Left forelimb (tissue), 1 donor: ENCODE measurements at regions not wholly inside any gene's neighbourhood (a gene's known extent, or its start where the extent isn't known, plus 50 kb on each side); places are given as distances from the start of the nearest gene placed in this dataset.

Source experiments
- DNase-seq: peaks from one replicate; pipeline ENCODE4 v3.0.0-alpha.2; 2018; ENCODE audit warnings: low spot score

- DNase-seq, result no peak
These were observed 247.3 kb upstream of the PDE10A start for GRCh38 chr6:165910184-165910966.

GRCh38 chr6:165906736-165907135, 243.7 kb upstream of the PDE10A start:
- DNase-seq, result no peak

- no peak for DNase-seq
These were observed 242.7 kb upstream of the PDE10A start for GRCh38 chr6:165905744-165906143.

GRCh38 chr6:165900970-165901369, 237.9 kb upstream of the PDE10A start:
- DNase-seq, result no peak

GRCh38 chr6:165899611-165900010, 236.6 kb upstream of the PDE10A start:
- DNase-seq, result no peak

- no peak for DNase-seq
These were observed 232.6 kb upstream of the PDE10A start for GRCh38 chr6:165895421-165896165.

GRCh38 chr6:165894171-165894825, 231.3 kb upstream of the PDE10A start:
- no peak for DNase-seq

- DNase-seq, result no peak
These were observed 230.4 kb upstream of the PDE10A start for GRCh38 chr6:165893431-165893830.

GRCh38 chr6:165891320-165891719, 228.3 kb upstream of the PDE10A start:
- DNase-seq, result no peak

- DNase-seq, result no peak
These were observed 227.3 kb upstream of the PDE10A start for GRCh38 chr6:165890404-165890735.

GRCh38 chr6:165889636-165890403, 226.8 kb upstream of the PDE10A start:
- no peak for DNase-seq

- no peak for DNase-seq
These were observed 223.1 kb upstream of the PDE10A start for GRCh38 chr6:165886169-165886568.

- DNase-seq, result peak; percentile 85
These were observed 222.0 kb upstream of the PDE10A start for GRCh38 chr6:165884813-165885765.

GRCh38 chr6:165883851-165884640, 221.0 kb upstream of the PDE10A start:
- DNase-seq, result no peak

- no peak for DNase-seq
These were observed 218.8 kb upstream of the PDE10A start for GRCh38 chr6:165881806-165882205.

- DNase-seq, result no peak
These were observed 217.6 kb upstream of the PDE10A start for GRCh38 chr6:165880686-165881085.

GRCh38 chr6:165877773-165878172, 214.7 kb upstream of the PDE10A start:
- no peak for DNase-seq

- no peak for DNase-seq
These were observed 214.2 kb upstream of the PDE10A start for GRCh38 chr6:165877192-165877591.

GRCh38 chr6:165876588-165876987, 213.5 kb upstream of the PDE10A start:
- DNase-seq, result no peak

- DNase-seq, result no peak
These were observed 212.9 kb upstream of the PDE10A start for GRCh38 chr6:165875946-165876345.
